DMS79 (cell line): ENCODE measurements at regions not wholly inside any gene's neighbourhood (a gene's known extent, or its start where the extent isn't known, plus 50 kb on each side); places are given as distances from the start of the nearest gene placed in this dataset.

Source experiments
- DNase-seq: peaks from one replicate; lab custom pipeline; 2025; lab: John Stamatoyannopoulos, UW

- DNase-seq = no peak
These were observed 306.7 kb downstream of the RDH14 start for GRCh38 chr2:18253686-18254197.

GRCh38 chr2:18251486-18251885 is 309.0 kb downstream of the RDH14 start:
- DNase-seq = no peak

- DNase-seq = no peak
These were observed 313.0 kb downstream of the RDH14 start for GRCh38 chr2:18247282-18248110.

- DNase-seq = no peak
These were observed 315.1 kb downstream of the RDH14 start for GRCh38 chr2:18245375-18245774.

GRCh38 chr2:18244845-18245244 is 315.6 kb downstream of the RDH14 start:
- no peak for DNase-seq

GRCh38 chr2:18243816-18244215 is 316.6 kb downstream of the RDH14 start:
- DNase-seq = no peak

- DNase-seq = no peak
These were observed 317.7 kb downstream of the RDH14 start for GRCh38 chr2:18242716-18243115.

- no peak for DNase-seq
These were observed 322.2 kb downstream of the RDH14 start for GRCh38 chr2:18238209-18238608.

GRCh38 chr2:18237298-18237697 is 323.2 kb downstream of the RDH14 start:
- no peak for DNase-seq

- DNase-seq = no peak
These were observed 327.6 kb downstream of the RDH14 start for GRCh38 chr2:18232731-18233438.

- no peak for DNase-seq
These were observed 329.8 kb downstream of the RDH14 start for GRCh38 chr2:18230668-18231067.

GRCh38 chr2:18219676-18220075 is 340.8 kb downstream of the RDH14 start:
- no peak for DNase-seq

GRCh38 chr2:18218160-18218933 is 339.9 kb downstream of the KCNS3 start:
- DNase-seq = no peak

GRCh38 chr2:18214936-18215335 is 336.5 kb downstream of the KCNS3 start:
- DNase-seq = no peak

GRCh38 chr2:18213986-18214385 is 335.5 kb downstream of the KCNS3 start:
- no peak for DNase-seq

- no peak for DNase-seq
These were observed 331.6 kb downstream of the KCNS3 start for GRCh38 chr2:18209934-18210639.

GRCh38 chr2:18208956-18209355 is 330.5 kb downstream of the KCNS3 start:
- no peak for DNase-seq

- DNase-seq = no peak
These were observed 322.3 kb downstream of the KCNS3 start for GRCh38 chr2:18200771-18201170.

GRCh38 chr2:18198677-18199076 is 320.2 kb downstream of the KCNS3 start:
- DNase-seq = no peak

GRCh38 chr2:18194161-18194560 is 315.7 kb downstream of the KCNS3 start:
- no peak for DNase-seq

GRCh38 chr2:18186816-18187613 is 308.5 kb downstream of the KCNS3 start:
- no peak for DNase-seq
